ENCODE measurements at regions not wholly inside any gene's neighbourhood (a gene's known extent, or its start where the extent isn't known, plus 50 kb on each side); places are given as distances from the start of the nearest gene placed in this dataset.
"Not testable (repeated sequence)": the region's sequence is repeated elsewhere in the genome, so short reads cannot be mapped to it uniquely, and the experiment has no call there.

GRCh38 chrX:30149206-30149605 is 66.2 kb upstream of the MAGEB2 start:
- not testable (repeated sequence) for TF ChIP-seq BHLHE40 (IDR thresholded peaks at IDR 0.05; ENCODE audit: borderline replicate concordance); FOXK2 (IDR thresholded peaks at IDR 0.05); HDGF (IDR thresholded peaks at IDR 0.05; ENCODE audit: borderline replicate concordance); FOXA1 (IDR thresholded peaks at IDR 0.05); ELF4 (IDR thresholded peaks at IDR 0.05); CTBP1 (IDR thresholded peaks at IDR 0.05; ENCODE audit: borderline replicate concordance); L3MBTL2 (conservative IDR thresholded peaks at IDR 0.05); SP1 (IDR thresholded peaks at IDR 0.05); PKNOX1 (IDR thresholded peaks at IDR 0.05); FOXM1 (IDR thresholded peaks at IDR 0.05; ENCODE audit: borderline replicate concordance); ZNF384 (IDR thresholded peaks at IDR 0.05); SUZ12 (IDR thresholded peaks at IDR 0.05)
